ENCODE measurements at regions not wholly inside any gene's neighbourhood (a gene's known extent, or its start where the extent isn't known, plus 50 kb on each side); places are given as distances from the start of the nearest gene placed in this dataset.
A peak's percentile ranks its signal among the peaks of the same experiment; 100 is the strongest.

- TF ChIP-seq GATA3 (IDR thresholded peaks at IDR 0.05; ENCODE audit: low read depth, low read length): no peak
- no peak for TF ChIP-seq GATA2 (IDR thresholded peaks at IDR 0.05; ENCODE audit: low read depth, low read length)
Observed at GRCh38 chr3:25110642-25111041, 317.4 kb upstream of the RARB start.

DNA sequence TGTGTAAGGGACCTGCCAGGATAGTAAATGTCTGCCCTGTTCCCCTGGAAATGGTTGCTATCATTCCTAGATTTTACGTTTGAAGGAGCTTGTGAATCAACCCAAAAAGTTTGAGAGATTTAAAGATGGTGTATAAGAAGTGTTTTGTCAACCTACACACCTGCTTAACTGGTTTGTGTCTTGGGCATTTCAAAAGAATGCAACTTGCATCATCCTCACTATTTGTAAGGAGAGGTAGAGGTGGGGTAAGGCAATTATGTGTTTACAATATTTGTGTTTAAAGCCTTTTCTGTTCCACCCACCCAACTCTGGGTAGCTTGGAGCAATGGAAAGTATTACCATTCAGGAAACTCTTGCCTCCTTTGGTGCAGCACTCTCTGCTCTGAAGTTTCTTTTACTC lies 314.2 kb upstream of the RARB start:
- TF ChIP-seq GATA3 (IDR thresholded peaks at IDR 0.05; ENCODE audit: low read depth, low read length) (no peak), GATA2 (IDR thresholded peaks at IDR 0.05; ENCODE audit: low read depth, low read length) (no peak)

DNA sequence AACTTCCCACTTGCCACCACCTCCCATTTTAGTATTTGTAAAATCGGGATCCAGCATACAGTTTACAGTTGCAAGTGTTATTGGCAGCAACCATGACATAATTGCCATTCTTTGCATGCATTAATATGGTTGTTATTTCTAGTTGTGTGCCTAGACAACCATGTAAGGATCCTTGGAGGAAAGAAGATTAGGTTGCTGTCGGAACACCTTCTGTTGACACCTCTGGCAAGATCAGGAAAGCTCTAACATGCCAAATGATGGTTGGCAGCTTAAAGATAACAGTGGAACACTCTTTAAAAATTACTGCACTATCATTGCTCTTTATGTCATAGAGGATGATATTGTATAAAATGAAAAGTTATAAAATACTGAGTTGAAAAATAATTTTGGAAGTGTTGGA lies 313.5 kb upstream of the RARB start:
- no peak for TF ChIP-seq GATA2 (IDR thresholded peaks at IDR 0.05; ENCODE audit: low read depth, low read length)
- no peak for TF ChIP-seq GATA3 (IDR thresholded peaks at IDR 0.05; ENCODE audit: low read depth, low read length)

DNA sequence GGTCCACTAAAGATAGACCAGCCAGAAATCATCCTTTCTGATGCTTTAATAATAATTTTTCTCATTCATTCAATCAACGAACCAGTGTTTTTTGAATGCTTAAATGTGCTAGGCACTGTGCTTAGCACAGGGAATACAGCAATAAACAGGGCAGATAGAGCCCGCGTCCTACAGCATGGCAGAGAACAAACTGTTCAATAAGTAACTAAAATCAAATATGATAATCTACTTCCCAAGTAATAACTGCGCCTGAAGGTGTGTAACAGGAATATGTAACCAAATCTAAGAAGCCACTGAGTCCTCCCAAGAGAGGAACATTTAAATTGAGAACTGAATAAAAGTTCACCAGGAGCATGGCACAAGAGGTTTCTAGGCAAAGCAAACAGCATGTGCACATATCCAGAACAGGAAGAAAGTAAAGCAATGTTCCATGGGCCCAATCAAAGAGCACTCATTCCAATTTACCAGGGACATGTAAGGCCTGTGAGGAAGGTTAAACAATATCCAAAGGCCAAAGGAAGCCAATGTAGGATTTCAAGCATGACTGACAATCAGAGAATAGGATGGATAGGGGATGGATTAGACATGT lies 311.0 kb upstream of the RARB start:
- TF ChIP-seq GATA2 (IDR thresholded peaks at IDR 0.05; ENCODE audit: low read depth, low read length): no peak
- TF ChIP-seq GATA3 (IDR thresholded peaks at IDR 0.05; ENCODE audit: low read depth, low read length): no peak

GRCh38 chr3:25119682-25120081 lies 308.4 kb upstream of the RARB start:
- peak; percentile 53; the same call in 1 of the 2 replicates for TF ChIP-seq GATA2 (IDR thresholded peaks at IDR 0.05; ENCODE audit: low read depth, low read length)
- TF ChIP-seq GATA3 (IDR thresholded peaks at IDR 0.05; ENCODE audit: low read depth, low read length): peak; percentile 74

DNA sequence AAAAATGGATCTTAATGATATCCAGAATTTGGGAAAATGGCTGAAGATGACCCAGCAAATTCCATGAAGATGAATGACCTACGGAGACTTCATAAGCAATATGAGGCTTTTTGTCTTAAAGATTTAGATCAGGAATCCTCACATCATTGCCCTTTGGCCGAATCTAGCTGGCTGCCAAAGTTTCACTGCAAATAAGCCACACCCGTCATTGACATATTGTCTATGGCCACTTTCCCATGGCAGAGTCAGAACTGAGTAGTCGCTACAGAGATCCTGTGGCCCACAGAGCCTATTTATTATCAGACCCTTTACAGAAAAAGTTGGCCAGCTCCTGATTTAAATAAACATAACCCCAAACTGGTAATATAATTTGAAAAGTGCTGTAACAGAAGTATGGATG lies 307.4 kb upstream of the RARB start:
- no peak for TF ChIP-seq GATA2 (IDR thresholded peaks at IDR 0.05; ENCODE audit: low read depth, low read length)
- TF ChIP-seq GATA3 (IDR thresholded peaks at IDR 0.05; ENCODE audit: low read depth, low read length): no peak

GRCh38 chr3:25125201-25125600 lies 302.9 kb upstream of the RARB start:
- no peak for TF ChIP-seq GATA3 (IDR thresholded peaks at IDR 0.05; ENCODE audit: low read depth, low read length)
- TF ChIP-seq GATA2 (IDR thresholded peaks at IDR 0.05; ENCODE audit: low read depth, low read length): no peak

DNA sequence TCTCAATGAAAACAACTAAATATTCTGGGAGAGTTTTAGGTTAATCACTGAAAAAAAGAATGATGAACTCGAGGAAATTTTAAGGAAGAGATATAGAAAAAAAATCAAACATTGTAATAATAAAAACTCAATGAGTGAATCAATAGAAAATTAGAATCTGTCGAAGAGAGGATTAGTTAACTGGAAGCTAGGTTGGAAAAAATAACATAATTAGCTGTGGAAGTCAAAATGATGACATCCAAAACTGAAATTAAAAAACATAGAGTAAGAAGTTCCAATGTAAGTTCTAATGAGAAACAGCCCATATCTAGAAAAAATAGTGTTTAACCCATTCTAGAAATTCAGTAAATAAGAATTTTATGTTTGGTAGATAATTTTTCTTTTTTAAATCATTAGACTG lies 299.3 kb upstream of the RARB start:
- TF ChIP-seq GATA3 (IDR thresholded peaks at IDR 0.05; ENCODE audit: low read depth, low read length) (no peak), GATA2 (IDR thresholded peaks at IDR 0.05; ENCODE audit: low read depth, low read length) (no peak)

DNA sequence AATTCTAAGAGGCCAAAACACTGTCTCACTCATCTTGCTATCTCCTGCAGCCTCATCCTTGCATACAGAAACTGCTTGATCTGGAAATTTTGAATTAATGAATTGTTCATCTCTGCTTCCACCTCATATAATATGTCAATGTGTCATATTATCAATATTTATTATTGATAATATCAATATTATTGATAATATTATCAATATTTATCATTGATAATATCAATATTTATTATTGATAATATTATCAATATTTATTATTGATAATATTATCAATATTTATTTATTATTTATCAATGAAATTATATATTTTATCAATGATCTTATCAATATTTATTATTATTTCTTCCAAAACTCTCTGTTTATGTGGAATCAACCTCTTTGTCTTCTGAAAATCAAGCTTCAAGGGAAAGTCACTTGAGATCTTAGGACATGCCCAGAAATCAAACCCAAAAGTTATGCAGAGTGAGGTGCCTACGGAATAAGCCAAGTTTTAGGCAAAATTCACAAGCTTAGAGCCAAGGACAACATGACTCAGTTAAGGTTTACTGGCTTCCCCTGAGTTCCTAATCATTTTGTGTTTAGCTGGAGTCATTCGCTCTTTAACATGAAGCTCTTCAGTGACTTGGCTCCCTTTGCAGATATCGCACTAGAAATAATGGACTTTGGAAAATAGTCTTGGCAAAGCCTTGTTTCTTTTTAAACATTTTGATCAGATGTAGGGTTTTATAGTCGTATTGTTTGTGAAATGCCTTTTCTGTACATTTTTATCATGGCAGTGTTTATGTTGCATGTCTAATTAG lies 297.1 kb upstream of the RARB start:
- TF ChIP-seq GATA2 (IDR thresholded peaks at IDR 0.05; ENCODE audit: low read depth, low read length): no peak
- TF ChIP-seq GATA3 (IDR thresholded peaks at IDR 0.05; ENCODE audit: low read depth, low read length): no peak

DNA sequence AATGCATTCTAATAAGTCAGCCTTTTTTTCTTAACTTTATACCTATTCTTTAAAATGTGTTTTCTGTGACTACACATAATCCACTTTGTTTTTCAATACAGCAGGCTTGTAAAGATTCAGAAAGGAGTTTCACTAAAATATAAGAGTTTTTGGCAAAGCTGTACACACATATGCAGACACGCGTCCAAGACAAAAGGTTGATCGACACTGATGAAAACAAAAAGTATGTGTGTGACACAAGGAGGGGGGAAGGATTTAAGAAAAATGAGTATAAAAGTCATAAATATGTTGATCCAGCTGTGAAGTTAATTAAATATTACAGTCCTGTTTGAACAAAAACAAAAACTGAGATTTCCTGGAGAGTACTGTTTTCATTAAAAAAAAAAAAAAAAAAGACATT lies 294.5 kb upstream of the RARB start:
- TF ChIP-seq GATA3 (IDR thresholded peaks at IDR 0.05; ENCODE audit: low read depth, low read length): no peak
- no peak for TF ChIP-seq GATA2 (IDR thresholded peaks at IDR 0.05; ENCODE audit: low read depth, low read length)

GRCh38 chr3:25137606-25138005 lies 290.5 kb upstream of the RARB start:
- TF ChIP-seq GATA3 (IDR thresholded peaks at IDR 0.05; ENCODE audit: low read depth, low read length) (no peak), GATA2 (IDR thresholded peaks at IDR 0.05; ENCODE audit: low read depth, low read length) (no peak)

GRCh38 chr3:25139267-25139666 lies 288.8 kb upstream of the RARB start:
- TF ChIP-seq GATA2 (IDR thresholded peaks at IDR 0.05; ENCODE audit: low read depth, low read length) (no peak), GATA3 (IDR thresholded peaks at IDR 0.05; ENCODE audit: low read depth, low read length) (no peak)

DNA sequence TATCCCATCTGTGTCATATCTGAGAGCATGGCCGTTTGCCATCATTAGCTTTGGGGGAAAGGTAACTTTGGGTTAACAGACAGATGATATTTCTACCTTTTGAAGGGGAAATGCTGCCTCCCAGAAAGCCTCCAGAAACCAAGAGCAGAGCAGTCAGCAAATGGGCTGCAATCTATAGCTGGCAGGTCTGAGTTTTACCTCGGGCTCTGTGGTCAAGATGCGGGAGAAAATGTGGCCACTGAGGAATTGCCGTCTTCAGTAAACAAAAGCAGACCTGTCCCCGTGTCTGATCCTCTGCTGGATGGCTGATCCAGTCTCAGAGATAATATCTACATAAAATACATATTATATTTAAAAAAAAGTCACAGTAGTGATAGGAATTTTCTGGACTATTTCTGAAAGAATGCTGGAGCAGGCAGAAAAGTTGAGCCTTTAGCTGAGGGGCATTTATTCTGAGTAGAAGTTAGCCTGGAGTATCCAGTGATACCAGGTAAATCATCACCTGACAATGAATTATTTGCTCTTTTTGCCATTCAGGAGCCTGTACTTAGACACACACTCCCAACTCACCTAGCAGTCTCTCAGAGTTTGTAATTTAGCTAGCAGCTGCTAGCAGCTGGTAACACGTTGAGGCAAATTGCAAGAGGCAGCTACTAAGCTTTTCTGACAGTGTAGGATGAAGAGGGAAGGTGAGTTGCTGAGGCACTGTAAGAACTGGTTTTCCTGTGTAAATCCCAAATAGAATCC lies 285.3 kb upstream of the RARB start:
- TF ChIP-seq GATA2 (IDR thresholded peaks at IDR 0.05; ENCODE audit: low read depth, low read length) (no peak), GATA3 (IDR thresholded peaks at IDR 0.05; ENCODE audit: low read depth, low read length) (no peak)

DNA sequence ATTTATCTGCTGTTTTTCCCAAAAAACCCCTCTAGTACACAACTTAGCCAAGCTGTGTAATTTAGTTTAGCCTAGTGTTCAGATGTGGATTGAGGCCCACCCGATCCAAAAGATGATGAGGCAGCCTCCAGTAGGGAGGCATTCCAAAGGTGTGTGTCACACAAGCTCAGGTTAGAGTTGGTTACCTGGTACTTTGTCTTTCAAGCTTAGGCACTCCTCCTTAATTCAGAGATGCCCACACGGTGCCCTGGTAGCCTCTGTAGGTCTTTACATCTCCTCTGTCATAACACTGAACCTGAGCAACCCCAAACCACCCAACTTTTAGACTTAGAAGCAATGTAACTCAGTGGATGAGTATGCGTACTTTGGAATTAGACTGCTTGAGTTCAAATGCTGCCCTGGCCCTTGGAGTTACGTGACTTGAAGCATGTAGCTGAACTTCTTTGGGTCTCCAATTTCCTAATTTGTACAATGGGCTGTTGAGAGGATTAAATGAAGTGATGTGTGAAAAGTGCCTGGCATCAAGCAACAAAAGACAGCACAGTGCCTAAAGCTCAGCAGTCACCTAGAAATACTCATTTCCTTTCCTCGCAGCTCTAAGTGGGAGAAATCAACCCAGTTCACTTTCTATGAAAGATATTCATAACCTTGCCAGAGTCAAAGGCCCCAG lies 284.6 kb upstream of the RARB start:
- TF ChIP-seq GATA2 (IDR thresholded peaks at IDR 0.05; ENCODE audit: low read depth, low read length) (no peak), GATA3 (IDR thresholded peaks at IDR 0.05; ENCODE audit: low read depth, low read length) (no peak)
